HepG2 (cell line): ENCODE measurements at regions not wholly inside any gene's neighbourhood (a gene's known extent, or its start where the extent isn't known, plus 50 kb on each side); places are given as distances from the start of the nearest gene placed in this dataset.
A peak's percentile ranks its signal among the peaks of the same experiment; 100 is the strongest.

Experiments
- ARHGAP35 ChIP-seq: sonication (generic); formaldehyde crosslinking; IDR thresholded peaks from 2 replicates; pipeline ENCODE4 v1.9.0; 2022; ENCODE audit warnings: mild to moderate bottlenecking, inconsistent platforms, moderate library complexity, missing genetic modification reagents, borderline replicate concordance
- ARNT ChIP-seq: fragments of 450-650 bp; IDR thresholded peaks from 2 replicates; pipeline ENCODE4 v1.6.1; 2017
- FIP1L1 ChIP-seq: fragments of 200-400 bp; formaldehyde crosslinking; IDR thresholded peaks from 2 replicates; pipeline ENCODE4 v1.6.1; 2018; ENCODE audit warnings: low read depth, mild to moderate bottlenecking, low read length, moderate library complexity, borderline replicate concordance; ENCODE audit not compliant: insufficient read depth
- FOXP1 ChIP-seq, 2 experiments: fragments of 450-650 bp in 1 of 2; IDR thresholded peaks; 2 replicates each; pipeline ENCODE4 v1.6.1; 2017 to 2018; ENCODE audit warnings: antibody characterized with exemption in 1 of 2
- HOXA3 ChIP-seq: sonication (generic); formaldehyde crosslinking; IDR thresholded peaks from 2 replicates; pipeline ENCODE4 v1.5.0; 2020; ENCODE audit warnings: missing genetic modification reagents
- MEF2D ChIP-seq: sonication (generic); formaldehyde crosslinking; IDR thresholded peaks from 2 replicates; pipeline ENCODE4 v1.5.1; 2020; ENCODE audit warnings: mild to moderate bottlenecking, missing genetic modification reagents
- MTA3 ChIP-seq: sonication (generic); formaldehyde crosslinking; IDR thresholded peaks from 2 replicates; pipeline ENCODE4 v1.4.0; 2020; ENCODE audit warnings: missing genetic modification reagents
- MZF1 ChIP-seq: sonication (generic); formaldehyde crosslinking; IDR thresholded peaks from 2 replicates; pipeline ENCODE4 v1.8.1; 2023; ENCODE audit warnings: mild to moderate bottlenecking, missing genetic modification reagents, borderline replicate concordance
- NONO ChIP-seq, 2 experiments: fragments of 450-650 bp in 1 of 2; sonication (generic) in 1 of 2; formaldehyde crosslinking in 1 of 2; IDR thresholded peaks in 1 of 2; conservative IDR thresholded peaks in 1 of 2; 2 replicates each; pipeline versions ENCODE4 v1.6.1 to v1.8.0; 2017 to 2022; ENCODE audit warnings: mild to moderate bottlenecking in 1 of 2, missing genetic modification reagents in 1 of 2, moderate library complexity in 1 of 2
- PHF5A ChIP-seq: IDR thresholded peaks from one replicate; pipeline ENCODE4 v1.6.1; 2018; ENCODE audit warnings: low read depth, missing genetic modification reagents; ENCODE audit not compliant: unreplicated experiment
- PLRG1 ChIP-seq: fragments of 450-650 bp; conservative IDR thresholded peaks from 2 replicates; pipeline ENCODE4 v1.6.1; 2016
- POGZ ChIP-seq: sonication (generic); formaldehyde crosslinking; IDR thresholded peaks from 2 replicates; pipeline ENCODE4 v1.4.0; 2020; ENCODE audit warnings: mild to moderate bottlenecking, missing genetic modification reagents
- RBM22 ChIP-seq: fragments of 200-400 bp; formaldehyde crosslinking; optimal IDR thresholded peaks from 2 replicates; pipeline ENCODE3; 2017; ENCODE audit warnings: mild to moderate bottlenecking, low read length, moderate library complexity
- SATB2 ChIP-seq: sonication (generic); formaldehyde crosslinking; IDR thresholded peaks from 2 replicates; pipeline ENCODE4 v1.5.0; 2020; ENCODE audit warnings: missing genetic modification reagents
- SMC3 ChIP-seq: IDR thresholded peaks from 2 replicates; pipeline ENCODE4 v1.6.1; 2011; ENCODE audit warnings: low read length, improper control_type of control experiment
- TAF1 ChIP-seq: sonication (generic); formaldehyde crosslinking; IDR thresholded peaks from 2 replicates; pipeline ENCODE4 v1.4.0; 2020; ENCODE audit warnings: missing genetic modification reagents
- TBX3 ChIP-seq: fragments of 450-650 bp; IDR thresholded peaks from 2 replicates; pipeline ENCODE4 v1.6.1; 2017; ENCODE audit warnings: antibody characterized with exemption, mild to moderate bottlenecking, inconsistent platforms, borderline replicate concordance
- ZBTB8A ChIP-seq: sonication (generic); formaldehyde crosslinking; IDR thresholded peaks from 2 replicates; pipeline ENCODE4 v1.4.0; 2020; ENCODE audit warnings: mild to moderate bottlenecking, low read depth, missing genetic modification reagents, borderline replicate concordance
- ZEB1 ChIP-seq: IDR thresholded peaks from 2 replicates; pipeline ENCODE4 v1.6.1; 2012; ENCODE audit warnings: mild to moderate bottlenecking, low read depth, inconsistent platforms; ENCODE audit not compliant: insufficient replicate concordance
- ZFP36L1 ChIP-seq: sonication (generic); formaldehyde crosslinking; IDR thresholded peaks from 2 replicates; pipeline ENCODE4 v1.8.0; 2022; ENCODE audit warnings: mild to moderate bottlenecking, missing genetic modification reagents, moderate library complexity
- ZKSCAN1 ChIP-seq: fragments of 150-350 bp; IDR thresholded peaks from 2 replicates; pipeline ENCODE4 v1.6.1; 2014; ENCODE audit warnings: low read length
- ZNF10 ChIP-seq: sonication (generic); formaldehyde crosslinking; IDR thresholded peaks from 2 replicates; pipeline ENCODE4 v1.4.0; 2020; ENCODE audit warnings: mild to moderate bottlenecking, low read depth, missing genetic modification reagents, borderline replicate concordance
- ZNF143 ChIP-seq: sonication (generic); formaldehyde crosslinking; IDR thresholded peaks from 2 replicates; pipeline ENCODE4 v1.4.0; 2020; ENCODE audit warnings: missing genetic modification reagents
- ZNF234 ChIP-seq: sonication (generic); formaldehyde crosslinking; conservative IDR thresholded peaks from 2 replicates; pipeline ENCODE4 v1.5.1; 2020; ENCODE audit warnings: mild to moderate bottlenecking, missing genetic modification reagents
- ZNF292 ChIP-seq: sonication (generic); formaldehyde crosslinking; IDR thresholded peaks from 2 replicates; pipeline ENCODE4 v1.8.1; 2022; ENCODE audit warnings: mild to moderate bottlenecking, low read depth, missing genetic modification reagents, borderline replicate concordance
- ZNF547 ChIP-seq: sonication (generic); formaldehyde crosslinking; IDR thresholded peaks from 2 replicates; pipeline ENCODE4 v1.5.1; 2020; ENCODE audit warnings: mild to moderate bottlenecking, missing genetic modification reagents
- ZNF879 ChIP-seq: sonication (generic); formaldehyde crosslinking; IDR thresholded peaks from 2 replicates; pipeline ENCODE4 v1.8.1; 2023; ENCODE audit warnings: missing genetic modification reagents
- ZNF891 ChIP-seq: sonication (generic); formaldehyde crosslinking; IDR thresholded peaks from 2 replicates; pipeline ENCODE4 v1.5.0; 2020; ENCODE audit warnings: mild to moderate bottlenecking, missing genetic modification reagents
- ZSCAN25 ChIP-seq: sonication (generic); formaldehyde crosslinking; IDR thresholded peaks from 2 replicates; pipeline ENCODE4 v1.8.0; 2022; ENCODE audit warnings: mild to moderate bottlenecking, missing genetic modification reagents
- TF ChIP-seq, protein P1 (sequence below): sonication (generic); formaldehyde crosslinking; IDR thresholded peaks from 2 replicates; pipeline ENCODE4 v1.4.0; 2020; ENCODE audit warnings: missing genetic modification reagents
- TF ChIP-seq, protein P2 (sequence below): sonication (generic); formaldehyde crosslinking; IDR thresholded peaks from 2 replicates; pipeline ENCODE4 v1.8.1; 2023; ENCODE audit warnings: mild to moderate bottlenecking, inconsistent platforms, moderate library complexity, missing genetic modification reagents, borderline replicate concordance

DNA sequence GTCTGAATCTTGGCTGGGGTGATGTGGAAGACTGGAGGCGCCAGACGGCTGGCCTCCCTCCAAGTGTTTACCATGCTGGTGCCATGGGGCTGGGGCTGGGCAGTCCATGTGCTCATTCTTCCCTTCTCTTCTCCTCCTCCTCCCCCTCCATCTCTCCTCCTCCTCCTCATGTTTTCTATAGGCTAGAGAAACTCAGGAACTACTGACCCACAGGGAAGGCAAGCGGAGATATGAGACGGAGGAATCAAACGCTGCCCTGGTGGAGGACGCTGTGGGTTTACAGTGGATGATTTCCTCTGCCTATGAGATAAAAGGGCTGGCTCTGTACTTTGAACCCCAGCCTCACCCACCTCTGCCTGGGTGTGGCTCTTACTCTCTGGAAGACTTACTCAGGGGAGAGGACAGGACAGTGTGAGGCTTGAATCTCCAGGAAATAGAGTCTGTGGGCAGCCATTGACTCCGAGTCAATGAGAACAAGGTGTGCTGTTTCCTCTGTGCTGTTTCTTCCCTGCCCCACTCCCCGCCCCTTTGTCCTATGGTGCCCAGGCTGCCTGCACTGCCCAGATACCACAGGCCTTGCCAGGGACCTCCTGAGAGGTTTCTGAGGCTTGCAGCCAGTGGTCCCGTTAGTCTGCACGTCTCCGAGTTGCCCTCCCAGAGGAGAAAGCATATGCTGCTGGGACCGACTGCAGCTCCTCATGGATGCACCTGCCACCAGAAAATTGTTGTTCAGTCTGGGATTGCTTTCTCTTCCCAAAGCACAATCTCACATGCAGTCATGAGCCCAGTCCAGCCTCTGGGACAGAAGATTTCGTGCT is 132.6 kb upstream of the ARHGAP5 start (continued):
- no peak for TF ChIP-seq ZNF10 (CRISPR knock-in tag)
- TF ChIP-seq POGZ, result peak; percentile 63; the same call in 1 of the 2 replicates
- no peak for TF ChIP-seq ZBTB8A (CRISPR knock-in tag)
- peak; percentile 74 for TF ChIP-seq ZNF547
- peak; percentile 50; the same call in 1 of the 2 replicates for TF ChIP-seq ZNF143 (CRISPR knock-in tag)
- peak; percentile 95 for TF ChIP-seq ZSCAN25 (CRISPR knock-in tag)
- no peak for TF ChIP-seq ZEB1
- TF ChIP-seq, protein P1, sequence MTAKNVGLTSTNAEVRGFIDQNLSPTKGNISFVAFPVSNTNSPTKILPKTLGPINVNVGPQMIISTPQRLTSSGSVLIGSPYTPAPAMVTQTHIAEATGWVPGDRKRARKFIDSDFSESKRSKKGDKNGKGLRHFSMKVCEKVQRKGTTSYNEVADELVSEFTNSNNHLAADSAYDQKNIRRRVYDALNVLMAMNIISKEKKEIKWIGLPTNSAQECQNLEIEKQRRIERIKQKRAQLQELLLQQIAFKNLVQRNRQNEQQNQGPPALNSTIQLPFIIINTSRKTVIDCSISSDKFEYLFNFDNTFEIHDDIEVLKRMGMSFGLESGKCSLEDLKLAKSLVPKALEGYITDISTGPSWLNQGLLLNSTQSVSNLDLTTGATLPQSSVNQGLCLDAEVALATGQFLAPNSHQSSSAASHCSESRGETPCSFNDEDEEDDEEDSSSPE (CRISPR knock-in tag), result no peak; the same call in 1 of the 2 replicates
- no peak for TF ChIP-seq ZNF879
- TF ChIP-seq ZNF292 (CRISPR knock-in tag), result peak; percentile 94
- peak; percentile 85; the same call in 1 of the 2 replicates for TF ChIP-seq ZNF891 (CRISPR knock-in tag)
- TF ChIP-seq RBM22, result no peak
- TF ChIP-seq SMC3, result peak; percentile 28; the same call in 1 of the 2 replicates
- TF ChIP-seq MZF1 (CRISPR knock-in tag), result no peak
- TF ChIP-seq ARNT, result no peak
- no peak for TF ChIP-seq MTA3 (CRISPR knock-in tag)
- no peak for TF ChIP-seq SATB2 (CRISPR knock-in tag)
- TF ChIP-seq PHF5A (CRISPR knock-in tag), result no peak
- peak; percentile 61; the same call in 1 of the 2 replicates for TF ChIP-seq MEF2D
- no peak for TF ChIP-seq ZNF234
- TF ChIP-seq ZFP36L1 (CRISPR knock-in tag), result no peak
- TF ChIP-seq ARHGAP35 (CRISPR knock-in tag), result 0 out of 2 replicates have a peak, but pooled peaks have one; percentile 24
- TF ChIP-seq TBX3, result no peak
- peak; percentile 59 for TF ChIP-seq TAF1 (CRISPR knock-in tag)
- no peak for TF ChIP-seq FOXP1 (IDR thresholded peaks at IDR 0.05)
- TF ChIP-seq FOXP1 (CRISPR knock-in tag; IDR thresholded peaks at IDR 0.05), result peak; percentile 56
- no peak for TF ChIP-seq NONO (IDR thresholded peaks at IDR 0.05)
- TF ChIP-seq NONO (CRISPR knock-in tag; conservative IDR thresholded peaks at IDR 0.05), result no peak
- TF ChIP-seq, protein P2, sequence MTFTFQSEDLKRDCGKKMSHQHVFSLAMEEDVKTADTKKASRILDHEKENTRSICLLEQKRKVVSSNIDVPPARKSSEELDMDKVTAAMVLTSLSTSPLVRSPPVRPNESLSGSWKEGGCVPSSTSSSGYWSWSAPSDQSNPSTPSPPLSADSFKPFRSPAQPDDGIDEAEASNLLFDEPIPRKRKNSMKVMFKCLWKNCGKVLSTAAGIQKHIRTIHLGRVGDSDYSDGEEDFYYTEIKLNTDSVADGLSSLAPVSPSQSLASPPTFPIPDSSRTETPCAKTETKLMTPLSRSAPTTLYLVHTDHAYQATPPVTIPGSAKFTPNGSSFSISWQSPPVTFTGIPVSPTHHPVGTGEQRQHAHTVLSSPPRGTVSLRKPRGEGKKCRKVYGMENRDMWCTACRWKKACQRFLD (CRISPR knock-in tag), result 0 out of 2 replicates have a peak, but pooled peaks have one; percentile 70
- TF ChIP-seq HOXA3, result peak; percentile 24
- TF ChIP-seq ZKSCAN1, result no peak
- peak; percentile 74; the same call in 1 of the 2 replicates for TF ChIP-seq FIP1L1
- TF ChIP-seq PLRG1, result no peak
